MCF 10A (cell line): ENCODE measurements at regions not wholly inside any gene's neighbourhood (a gene's known extent, or its start where the extent isn't known, plus 50 kb on each side); places are given as distances from the start of the nearest gene placed in this dataset.
"Not testable (repeated sequence)": the region's sequence is repeated elsewhere in the genome, so short reads cannot be mapped to it uniquely, and the experiment has no call there.

Experiments
- BruUV-seq: library from RNA; stranded (reverse); fragments of 400-500 nt; replicated peaks from 2 replicates; lab custom pipeline; 2021; lab: Mats Ljungman, UMichigan
- CTCF ChIA-PET: fragments of 300-600 bp; sonication (Branson Sonifier 250); formaldehyde crosslinking; extraction: SDS; loops from one replicate; lab custom pipeline; 2021; ENCODE audit warnings: antibody characterized with exemption, inconsistent platforms; lab: Yijun Ruan, JAX
- POLR2A ChIA-PET: fragments of 300-600, 350-650 bp; sonication (Branson Sonifier 250); formaldehyde crosslinking; extraction: SDS; loops from one replicate; lab custom pipeline; 2020; ENCODE audit warnings: antibody characterized with exemption, inconsistent platforms; lab: Yijun Ruan, JAX
- DNase-seq: peaks from one replicate; pipeline ENCODE4 v3.0.0-alpha.2; 2018; ENCODE audit not compliant: unreplicated experiment
- H3K27ac Mint-ChIP-seq: one replicate; pipeline ENCODE4 v1.8.0; 2022; ENCODE audit warnings: mild to moderate bottlenecking, low read depth, mixed read lengths; ENCODE audit not compliant: unreplicated experiment
- H3K27me3 Mint-ChIP-seq: one replicate; pipeline ENCODE4 v1.8.0; 2022; ENCODE audit warnings: mixed read lengths; ENCODE audit not compliant: insufficient read depth, unreplicated experiment
- H3K36me3 Mint-ChIP-seq: one replicate; pipeline ENCODE4 v1.8.0; 2022; ENCODE audit warnings: mild to moderate bottlenecking, moderate library complexity, mixed read lengths; ENCODE audit not compliant: insufficient read depth, unreplicated experiment
- H3K4me1 Mint-ChIP-seq: one replicate; pipeline ENCODE4 v1.8.0; 2022; ENCODE audit warnings: mixed read lengths; ENCODE audit not compliant: insufficient read depth, unreplicated experiment
- H3K4me3 Mint-ChIP-seq: one replicate; pipeline ENCODE4 v1.8.0; 2022; ENCODE audit warnings: mild to moderate bottlenecking, moderate library complexity, mixed read lengths; ENCODE audit not compliant: unreplicated experiment
- H3K9me3 Mint-ChIP-seq: one replicate; pipeline ENCODE4 v1.8.0; 2022; ENCODE audit warnings: mixed read lengths; ENCODE audit not compliant: unreplicated experiment
- CTCF ChIP-seq: fragments of 200-600 bp; IDR thresholded peaks from one replicate; pipeline ENCODE4 v1.8.0; 2022; ENCODE audit warnings: antibody characterized with exemption, mild to moderate bottlenecking; ENCODE audit not compliant: unreplicated experiment
- intact Hi-C: fragments of 100-400 bp; cut with micrococcal nuclease; formaldehyde crosslinking; loops from 2 replicates; pipeline ENCODE4 v1.14.1; 2022

- ChIA-PET POLR2A (no interaction called here), CTCF (interaction anchor here (1.0 to 1.3 kb wide), 2 partner anchors 11 to 34 kb away, joined by 4 to 6 read pairs; no protein-coding TSS in a partner anchor)
- no peak overlapping the region for H3K4me3 Mint-ChIP-seq
Observed at GRCh38 chr2:88885275-88885674, 193.8 kb downstream of the RPIA start.

GRCh38 chr2:88885679-88886416 is 194.4 kb downstream of the RPIA start:
- no peak overlapping the region for H3K27ac Mint-ChIP-seq
- no peak overlapping the region for H3K4me3 Mint-ChIP-seq
- H3K36me3 Mint-ChIP-seq: no peaks in the 10 kb centered on the region
- TF ChIP-seq CTCF: no peak
- H3K4me1 Mint-ChIP-seq: no peaks in the 10 kb centered on the region
- ChIA-PET POLR2A (interaction anchor here (0.5 kb wide), 1 partner anchor 316 kb away, joined by 3 read pairs; no protein-coding TSS in a partner anchor), CTCF (interaction anchor here (1.0 kb wide), 1 partner anchor 33 kb away, joined by 4 read pairs; no protein-coding TSS in a partner anchor)
- H3K27me3 Mint-ChIP-seq: peaks cover 59% of the 10 kb centered on the region
- BruUV-seq: no TSS peak
- intact Hi-C loops: no loop called here
- no peaks in the 10 kb centered on the region for H3K9me3 Mint-ChIP-seq
- no peak for DNase-seq

More at GRCh38 chr2:88885275-88885674, 193.8 kb downstream of the RPIA start:
- Mint-ChIP-seq H3K27ac (no peak overlapping the region), H3K4me1 (no peaks in the 10 kb centered on the region), H3K27me3 (peaks cover 58% of the 10 kb centered on the region), H3K9me3 (no peaks in the 10 kb centered on the region), H3K36me3 (no peaks in the 10 kb centered on the region)
- no peak for TF ChIP-seq CTCF
- DNase-seq: no peak
- intact Hi-C loops: no loop called here
- no TSS peak for BruUV-seq

- H3K36me3 Mint-ChIP-seq, POLR2A ChIA-PET, H3K9me3 Mint-ChIP-seq, DNase-seq, BruUV-seq, H3K4me1 Mint-ChIP-seq, intact Hi-C loops, H3K27ac Mint-ChIP-seq, H3K4me3 Mint-ChIP-seq: not testable (repeated sequence)
- CTCF ChIA-PET: interaction anchor here (2.4 kb wide), 1 partner anchor 8 kb away, joined by 12 read pairs; no protein-coding TSS in a partner anchor
- H3K27me3 Mint-ChIP-seq: peaks cover 59% of the 10 kb centered on the region
Observed at GRCh38 chr2:88887466-88887865, 196.0 kb downstream of the RPIA start.

- Mint-ChIP-seq H3K27me3 (peaks cover 82% of the 10 kb centered on the region), H3K36me3 (no peaks in the 10 kb centered on the region), H3K9me3 (no peaks in the 10 kb centered on the region), H3K27ac (no peak overlapping the region), H3K4me3 (no peak overlapping the region), H3K4me1 (no peaks in the 10 kb centered on the region)
- no peak for TF ChIP-seq CTCF
- POLR2A ChIA-PET: no interaction called here
- intact Hi-C loops: no loop called here
- CTCF ChIA-PET: interaction anchor here (1.3 to 2.4 kb wide), 2 partner anchors 12 to 13 kb away, joined by 4 to 12 read pairs; no protein-coding TSS in a partner anchor
- BruUV-seq: no TSS peak
- no peak for DNase-seq
Observed at GRCh38 chr2:88892207-88892606, 200.7 kb downstream of the RPIA start.
